Skeletal muscle tissue (tissue), 3 donors: ENCODE measurements at regions not wholly inside any gene's neighbourhood (a gene's known extent, or its start where the extent isn't known, plus 50 kb on each side); places are given as distances from the start of the nearest gene placed in this dataset.
"Not testable (repeated sequence)": the region's sequence is repeated elsewhere in the genome, so short reads cannot be mapped to it uniquely, and the experiment has no call there.

Experiments
- H3K27ac ChIP-seq: one replicate; pipeline ENCODE4 v1.7.0; 2013; ENCODE audit warnings: mild to moderate bottlenecking, low read depth, low read length, inconsistent platforms
- H3K27me3 ChIP-seq, 3 donors: one replicate each; pipeline ENCODE4 v1.7.0; 2013; ENCODE audit warnings: low read length in 3 of 3; ENCODE audit not compliant: control insufficient read depth in 3 of 3, insufficient read depth in 3 of 3
- H3K36me3 ChIP-seq, 3 donors: one replicate each; pipeline ENCODE4 v1.7.0; 2013; ENCODE audit warnings: low read length in 3 of 3; ENCODE audit not compliant: control insufficient read depth in 3 of 3, insufficient read depth in 3 of 3
- H3K4me1 ChIP-seq, 3 donors: one replicate each; pipeline ENCODE4 v1.7.0; 2013; ENCODE audit warnings: low read length in 3 of 3, mild to moderate bottlenecking in 3 of 3; ENCODE audit not compliant: control insufficient read depth in 3 of 3, insufficient read depth in 3 of 3
- H3K4me3 ChIP-seq, 3 donors: one replicate each; pipeline ENCODE4 v1.7.0; 2013; ENCODE audit warnings: low read length in 3 of 3
- H3K9ac ChIP-seq, 3 donors: one replicate each; pipeline ENCODE4 v1.7.0; 2013; ENCODE audit warnings: low read length in 3 of 3, mild to moderate bottlenecking in 3 of 3, moderate library complexity in 2 of 3, low read depth in 1 of 3
- H3K9me3 ChIP-seq, 3 donors: one replicate each; pipeline ENCODE4 v1.7.0; 2013; ENCODE audit warnings: low read length in 3 of 3; ENCODE audit not compliant: control insufficient read depth in 3 of 3
- donor health status: Osteomylitis.

DNA sequence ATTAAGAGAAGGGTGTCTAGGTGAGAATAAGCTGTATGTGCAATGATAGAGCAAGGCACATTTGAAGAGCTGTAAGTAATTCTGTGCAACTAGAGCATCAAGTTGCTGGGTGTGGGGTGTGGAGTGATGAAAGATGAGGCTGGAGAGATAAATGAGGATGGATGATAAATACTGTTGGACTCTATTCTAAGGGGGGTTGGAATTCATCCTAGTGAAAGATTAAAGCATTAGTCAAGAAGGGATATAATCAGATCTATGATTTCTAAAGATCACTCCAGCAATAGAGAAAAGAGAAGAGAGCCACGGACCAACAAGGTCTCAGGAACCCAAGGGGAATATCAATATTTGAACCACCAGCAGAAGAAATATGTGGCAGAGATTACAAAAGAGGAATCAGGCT is 415.0 kb upstream of the RPS6KA3 start:
- Histone ChIP-seq H3K9me3 (no peaks in the 10 kb centered on the region), H3K36me3 (no peaks in the 10 kb centered on the region), H3K27ac (no peak overlapping the region), H3K9ac (no peak overlapping the region), H3K27me3 (no peaks in the 10 kb centered on the region), H3K4me3 (no peak overlapping the region), H3K4me1 (no peaks in the 10 kb centered on the region)

GRCh38 chrX:20680998-20681397 is 414.3 kb upstream of the RPS6KA3 start:
- no peaks in the 10 kb centered on the region for H3K27me3 ChIP-seq
- no peaks in the 10 kb centered on the region for H3K9me3 ChIP-seq
- H3K36me3 ChIP-seq: no peaks in the 10 kb centered on the region
- H3K4me3 ChIP-seq: no peak overlapping the region
- no peaks in the 10 kb centered on the region for H3K4me1 ChIP-seq
- H3K27ac ChIP-seq: no peak overlapping the region
- H3K9ac ChIP-seq: no peak overlapping the region

DNA sequence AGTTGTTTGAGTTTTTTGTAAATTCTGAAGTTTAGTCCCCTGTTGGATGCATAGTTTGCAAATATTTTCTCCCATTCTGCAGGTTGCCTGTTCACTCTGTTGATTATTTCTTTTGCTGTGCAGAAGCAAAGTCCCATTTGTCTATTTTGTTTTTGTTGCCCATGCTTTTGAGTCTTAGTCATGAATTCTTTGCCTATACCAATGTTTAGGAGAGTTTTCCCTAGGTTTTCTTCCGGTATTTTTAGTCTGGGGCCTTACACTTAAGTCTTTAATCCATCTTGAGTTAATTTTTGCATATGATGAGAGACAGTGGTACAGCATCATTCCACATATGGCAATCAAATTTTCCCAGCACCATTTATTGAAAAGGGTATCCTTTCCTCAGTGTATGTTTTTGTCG is 405.8 kb upstream of the RPS6KA3 start:
- no peak overlapping the region for H3K9ac ChIP-seq
- no peak overlapping the region for H3K27ac ChIP-seq
- H3K36me3 ChIP-seq: no peaks in the 10 kb centered on the region
- no peaks in the 10 kb centered on the region for H3K9me3 ChIP-seq
- H3K27me3 ChIP-seq: peaks cover 0 to 4% (median 3%) of the 10 kb centered on the region in 3 donors
- no peak overlapping the region for H3K4me3 ChIP-seq
- no peaks in the 10 kb centered on the region for H3K4me1 ChIP-seq

GRCh38 chrX:20671746-20672145 is 405.0 kb upstream of the RPS6KA3 start:
- H3K27me3 ChIP-seq, H3K27ac ChIP-seq, H3K4me3 ChIP-seq, H3K9ac ChIP-seq, H3K36me3 ChIP-seq, H3K9me3 ChIP-seq, H3K4me1 ChIP-seq: not testable (repeated sequence)

DNA sequence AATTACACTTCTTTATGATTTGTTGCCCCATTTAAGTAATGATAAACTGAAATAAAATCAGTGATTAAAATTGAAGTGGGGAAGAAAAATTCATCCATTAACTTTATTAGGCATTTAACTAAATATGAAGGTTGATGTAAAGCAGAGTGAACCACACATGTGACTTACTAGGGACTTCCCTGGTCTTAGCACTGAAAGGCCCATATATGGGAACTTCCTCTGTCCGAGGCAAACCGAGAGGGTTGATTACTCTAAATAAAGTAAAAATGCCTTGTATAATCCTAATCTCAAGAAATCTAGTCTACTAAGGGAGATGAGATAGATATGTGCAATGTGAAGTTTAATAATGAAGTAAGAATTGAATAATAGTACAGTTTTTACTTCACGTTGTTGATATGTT is 403.9 kb upstream of the RPS6KA3 start:
- no peaks in the 10 kb centered on the region for H3K9me3 ChIP-seq
- no peak overlapping the region for H3K9ac ChIP-seq
- H3K36me3 ChIP-seq: no peaks in the 10 kb centered on the region
- H3K27ac ChIP-seq: no peak overlapping the region
- peaks cover 0 to 4% (median 3%) of the 10 kb centered on the region in 3 donors for H3K27me3 ChIP-seq
- H3K4me1 ChIP-seq: no peaks in the 10 kb centered on the region
- H3K4me3 ChIP-seq: no peak overlapping the region

- H3K9me3 ChIP-seq: no peaks in the 10 kb centered on the region
- peaks cover 0 to 4% (median 3%) of the 10 kb centered on the region in 3 donors for H3K27me3 ChIP-seq
- H3K27ac ChIP-seq: no peak overlapping the region
- H3K4me1 ChIP-seq: no peaks in the 10 kb centered on the region
- no peak overlapping the region for H3K4me3 ChIP-seq
- H3K9ac ChIP-seq: no peak overlapping the region
- H3K36me3 ChIP-seq: no peaks in the 10 kb centered on the region
Observed at GRCh38 chrX:20668550-20668949, 401.8 kb upstream of the RPS6KA3 start.

- Histone ChIP-seq H3K27ac (no peak overlapping the region), H3K9ac (no peak overlapping the region), H3K27me3 (peaks cover 0 to 4% (median 3%) of the 10 kb centered on the region in 3 donors), H3K4me3 (no peak overlapping the region), H3K9me3 (no peaks in the 10 kb centered on the region), H3K36me3 (no peaks in the 10 kb centered on the region), H3K4me1 (no peaks in the 10 kb centered on the region)
Observed at GRCh38 chrX:20666331-20666730, 399.6 kb upstream of the RPS6KA3 start.

DNA sequence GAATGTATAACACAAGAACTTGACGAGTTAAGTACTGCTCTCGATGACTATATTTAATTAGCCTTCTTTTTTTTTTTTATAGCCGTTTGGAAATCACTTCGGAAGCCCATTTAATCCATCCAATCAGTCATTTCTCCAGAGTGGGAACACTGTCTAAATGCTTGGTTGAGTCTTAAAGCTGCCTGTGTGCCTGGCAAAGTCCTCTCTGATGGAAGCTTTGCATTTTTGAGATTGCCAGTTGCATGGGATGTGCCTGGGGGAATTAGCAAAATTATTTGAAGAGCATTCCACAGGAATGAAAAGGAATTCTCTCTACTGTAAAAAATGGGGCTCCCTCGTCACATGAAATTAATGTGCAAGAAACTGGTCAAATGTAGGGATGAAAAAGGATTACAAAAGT is 398.8 kb upstream of the RPS6KA3 start:
- Histone ChIP-seq H3K4me1 (no peaks in the 10 kb centered on the region), H3K27me3 (peaks cover 0 to 4% (median 3%) of the 10 kb centered on the region in 3 donors), H3K4me3 (no peak overlapping the region), H3K9me3 (no peaks in the 10 kb centered on the region), H3K27ac (no peak overlapping the region), H3K9ac (no peak overlapping the region), H3K36me3 (no peaks in the 10 kb centered on the region)

DNA sequence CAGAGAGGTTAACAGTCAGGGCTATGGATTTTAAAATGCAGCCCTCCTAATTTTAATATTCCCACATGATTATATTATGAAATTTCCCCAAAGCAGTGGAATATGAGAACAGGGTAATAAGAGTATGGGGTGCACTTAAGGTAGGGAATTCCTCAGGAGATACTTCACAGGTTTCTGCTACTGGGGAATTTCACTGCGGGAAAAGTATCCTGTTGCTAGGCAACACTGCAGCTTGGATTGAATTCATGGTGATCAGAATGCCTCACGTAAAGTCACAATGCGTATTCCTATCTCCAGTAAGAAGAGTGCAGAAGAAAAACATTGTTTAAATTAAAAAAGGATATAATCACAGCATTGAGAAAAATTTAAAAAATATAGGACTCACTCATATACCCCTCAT is 398.1 kb upstream of the RPS6KA3 start:
- no peak overlapping the region for H3K27ac ChIP-seq
- peaks cover 0 to 4% (median 3%) of the 10 kb centered on the region in 3 donors for H3K27me3 ChIP-seq
- H3K4me3 ChIP-seq: no peak overlapping the region
- H3K9me3 ChIP-seq: no peaks in the 10 kb centered on the region
- no peaks in the 10 kb centered on the region for H3K4me1 ChIP-seq
- H3K36me3 ChIP-seq: no peaks in the 10 kb centered on the region
- no peak overlapping the region for H3K9ac ChIP-seq

DNA sequence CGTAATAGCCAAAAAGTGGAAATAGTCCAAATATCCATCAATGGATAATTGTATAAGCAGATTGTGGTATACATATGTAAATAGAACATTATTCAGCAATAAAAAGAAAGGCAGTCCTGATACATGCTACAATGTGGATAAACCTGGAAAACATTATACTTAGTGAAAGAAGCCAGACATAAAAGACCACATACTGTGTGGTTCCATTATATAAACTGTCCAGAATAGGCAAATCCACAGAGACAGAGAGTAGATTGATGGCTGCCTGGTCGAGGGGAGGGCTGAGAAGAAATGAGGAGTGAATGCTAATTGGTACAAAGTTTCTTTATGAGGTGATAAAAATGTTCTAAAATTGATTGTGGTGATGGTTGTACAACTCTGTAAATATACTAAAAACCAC is 397.4 kb upstream of the RPS6KA3 start:
- Histone ChIP-seq H3K9me3 (no peaks in the 10 kb centered on the region), H3K4me3 (no peak overlapping the region), H3K27me3 (peaks cover 0 to 4% (median 3%) of the 10 kb centered on the region in 3 donors), H3K9ac (no peak overlapping the region), H3K4me1 (no peaks in the 10 kb centered on the region), H3K36me3 (no peaks in the 10 kb centered on the region), H3K27ac (no peak overlapping the region)

GRCh38 chrX:20663336-20663735 is 396.6 kb upstream of the RPS6KA3 start:
- Histone ChIP-seq H3K9ac (no peak overlapping the region), H3K27ac (no peak overlapping the region), H3K27me3 (peaks cover 0 to 4% (median 0%) of the 10 kb centered on the region in 3 donors), H3K4me3 (no peak overlapping the region), H3K36me3 (no peaks in the 10 kb centered on the region), H3K9me3 (no peaks in the 10 kb centered on the region), H3K4me1 (no peaks in the 10 kb centered on the region)
